Testis (tissue), 2 donors: ENCODE measurements at regions not wholly inside any gene's neighbourhood (a gene's known extent, or its start where the extent isn't known, plus 50 kb on each side); places are given as distances from the start of the nearest gene placed in this dataset.

Source experiments
- DNase-seq: peaks from one replicate; pipeline ENCODE4 v3.0.0-alpha.2; 2019
- H3K27ac ChIP-seq, 2 donors: fragments of 200-600 bp; sonication (generic); one replicate each; pipeline ENCODE4 v1.5.1; 2019
- H3K27me3 ChIP-seq: fragments of 200-600 bp; sonication (generic); one replicate; pipeline ENCODE4 v1.5.1; 2019
- H3K36me3 ChIP-seq: fragments of 200-600 bp; sonication (generic); one replicate; pipeline ENCODE4 v1.5.1; 2017; ENCODE audit warnings: low read depth; ENCODE audit errors: missing control alignments
- H3K4me1 ChIP-seq: fragments of 200-600 bp; sonication (generic); one replicate; pipeline ENCODE4 v1.5.1; 2019
- H3K4me3 ChIP-seq, 2 donors: fragments of 200-600 bp; sonication (generic); one replicate each; pipeline ENCODE4 v1.5.1; 2017 to 2019
- H3K9me3 ChIP-seq: fragments of 200-600 bp; sonication (generic); one replicate; pipeline ENCODE4 v1.5.1; 2017
- CTCF ChIP-seq, 3 experiments: fragments of 450-650 bp in 2 of 3; fragments of 200-600 bp in 1 of 3; sonication (generic) in 1 of 3; IDR thresholded peaks; one replicate each; pipeline ENCODE4 v1.5.1; 2016 to 2019; ENCODE audit warnings: antibody characterized with exemption in 3 of 3, mild to moderate bottlenecking in 2 of 3, moderate library complexity in 1 of 3
- POLR2A ChIP-seq: fragments of 450-650 bp; IDR thresholded peaks from one replicate; pipeline ENCODE4 v1.6.1; 2017; ENCODE audit warnings: antibody characterized with exemption, mild to moderate bottlenecking, moderate library complexity
- WGBS, 2 donors: methylation state at CpG; one replicate each; pipeline ENCODE4 v1.1.5; 2018; 5-methylcytosine and 5-hydroxymethylcytosine counted together
- intact Hi-C: fragments of 100-400 bp; cut with DNase I; formaldehyde crosslinking; loops from one replicate; pipeline ENCODE4 v1.15.1; 2023; ENCODE audit warnings: low total_unique reads

DNA sequence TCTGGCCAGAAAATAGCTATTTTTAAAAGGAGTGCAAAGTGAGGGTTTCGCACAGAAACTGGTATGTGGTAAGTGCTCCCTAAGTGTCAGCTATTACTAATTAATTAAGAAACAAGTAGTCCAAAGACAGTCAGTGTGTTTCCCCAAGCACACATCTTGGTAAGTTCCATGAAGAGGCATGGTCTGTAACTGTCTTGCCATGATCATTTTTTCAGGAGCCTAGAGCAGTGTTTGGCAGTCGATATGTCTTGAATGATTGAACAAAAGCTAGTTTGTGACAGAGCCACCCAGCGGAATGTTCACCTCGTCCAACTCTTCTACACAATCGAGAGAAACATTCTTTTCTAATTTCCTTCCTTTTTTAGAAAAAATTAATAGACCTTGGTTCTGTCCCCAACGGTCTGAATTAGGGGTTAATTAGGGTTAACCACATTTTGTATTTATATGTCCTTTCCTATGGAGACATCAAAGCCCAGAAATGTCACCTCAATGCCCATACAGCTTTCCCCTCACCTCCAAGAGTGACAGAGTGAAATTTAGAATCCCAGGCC, 57.6 kb upstream of the FTH1 start:
- no peaks in the 10 kb centered on the region for H3K36me3 ChIP-seq
- H3K4me1 ChIP-seq: no peaks in the 10 kb centered on the region
- H3K27me3 ChIP-seq: no peaks in the 10 kb centered on the region
- no peak for DNase-seq
- no peak overlapping the region for H3K4me3 ChIP-seq
- TF ChIP-seq CTCF (IDR thresholded peaks at IDR 0.05) (no peak), POLR2A (no peak)
- intact Hi-C loops: no loop called here
- 61 to 71% methylated on average over 6 of the region's 6 CpGs for WGBS, 2 donors
- H3K27ac ChIP-seq: peak overlapping the region in 1 of 2 donors; percentile 43
- no peaks in the 10 kb centered on the region for H3K9me3 ChIP-seq

- H3K4me3 ChIP-seq: no peak overlapping the region
- WGBS, 2 donors: 60 to 73% methylated on average over 3 of the region's 3 CpGs
- H3K9me3 ChIP-seq: no peaks in the 10 kb centered on the region
- intact Hi-C loops: no loop called here
- no peak overlapping the region for H3K27ac ChIP-seq
- H3K27me3 ChIP-seq: no peaks in the 10 kb centered on the region
- DNase-seq: no peak
- TF ChIP-seq CTCF (IDR thresholded peaks at IDR 0.05): no peak
- TF ChIP-seq POLR2A: no peak
- no peaks in the 10 kb centered on the region for H3K36me3 ChIP-seq
- H3K4me1 ChIP-seq: no peaks in the 10 kb centered on the region
Observed at GRCh38 chr11:62022211-62022610, 54.8 kb upstream of the FTH1 start.

DNA sequence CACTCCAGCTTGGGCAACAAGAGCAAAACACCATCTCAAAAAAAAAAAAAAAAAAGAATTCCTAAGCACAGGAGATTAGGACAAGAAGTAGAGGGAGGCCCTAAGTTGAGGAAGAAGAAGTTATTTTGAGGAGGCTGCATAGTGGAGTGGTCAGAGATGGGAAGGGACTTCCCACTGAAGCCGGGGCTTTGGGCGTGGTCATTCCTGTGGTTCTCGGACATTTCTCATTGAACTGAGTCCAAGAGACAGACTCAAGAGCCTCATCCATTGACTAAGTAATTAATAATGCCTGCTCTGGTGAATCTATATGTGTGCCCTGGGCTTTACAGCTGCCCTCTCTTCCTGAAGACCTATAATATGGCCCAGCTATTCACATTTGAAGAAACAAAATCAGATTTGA, 53.2 kb upstream of the FTH1 start:
- no peak overlapping the region for H3K27ac ChIP-seq
- H3K4me3 ChIP-seq: no peak overlapping the region
- H3K4me1 ChIP-seq: no peaks in the 10 kb centered on the region
- intact Hi-C loops: no loop called here
- no peaks in the 10 kb centered on the region for H3K27me3 ChIP-seq
- WGBS, 2 donors: 80 to 81% methylated on average over 3 of the region's 3 CpGs
- H3K9me3 ChIP-seq: no peaks in the 10 kb centered on the region
- DNase-seq: no peak
- TF ChIP-seq CTCF (IDR thresholded peaks at IDR 0.05) (no peak), POLR2A (no peak)
- H3K36me3 ChIP-seq: no peaks in the 10 kb centered on the region

GRCh38 chr11:62018981-62019664, 51.7 kb upstream of the FTH1 start:
- intact Hi-C loops: no loop called here
- no peak for TF ChIP-seq CTCF (IDR thresholded peaks at IDR 0.05)
- TF ChIP-seq POLR2A: no peak

More at GRCh38 chr11:62018981-62019664, 51.7 kb upstream of the FTH1 start:
- DNase-seq: no peak
- 95 to 100% methylated on average over 2 of the region's 2 CpGs for WGBS, 2 donors
- Histone ChIP-seq H3K36me3 (no peaks in the 10 kb centered on the region), H3K9me3 (no peaks in the 10 kb centered on the region), H3K4me1 (no peaks in the 10 kb centered on the region), H3K27me3 (no peaks in the 10 kb centered on the region), H3K27ac (no peak overlapping the region), H3K4me3 (no peak overlapping the region)
